ENCODE measurements at regions not wholly inside any gene's neighbourhood (a gene's known extent, or its start where the extent isn't known, plus 50 kb on each side); places are given as distances from the start of the nearest gene placed in this dataset.

DNA sequence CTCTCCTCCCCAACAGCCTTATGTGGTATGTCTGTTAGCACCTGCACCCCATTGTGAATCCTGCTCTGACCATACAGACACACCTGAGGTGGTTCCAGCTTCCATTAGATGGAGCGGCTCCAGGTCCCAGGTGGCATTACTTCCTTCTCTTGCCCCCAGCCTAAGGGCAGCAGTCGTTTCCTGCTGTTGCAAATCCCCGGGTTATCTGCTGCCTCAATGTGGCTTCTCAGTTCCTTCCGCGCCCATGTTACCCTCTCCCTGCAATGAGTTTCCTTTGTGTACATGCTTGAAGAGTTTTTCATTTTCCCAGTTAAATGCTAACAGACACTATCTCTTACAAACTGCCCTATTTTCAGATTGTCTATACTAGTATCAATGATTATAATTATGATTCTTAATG lies 62.8 kb upstream of the PRKCQ start:
- no peak for TF ChIP-seq YY1 (IDR thresholded peaks at IDR 0.05; ENCODE audit: insufficient read depth, insufficient read length)
- TF ChIP-seq SUZ12 (IDR thresholded peaks at IDR 0.05; ENCODE audit: extremely low read depth, insufficient read depth, insufficient read length): no peak

All from NT2/D1 (cell line).